ENCODE measurements at regions not wholly inside any gene's neighbourhood (a gene's known extent, or its start where the extent isn't known, plus 50 kb on each side); places are given as distances from the start of the nearest gene placed in this dataset.

DNA sequence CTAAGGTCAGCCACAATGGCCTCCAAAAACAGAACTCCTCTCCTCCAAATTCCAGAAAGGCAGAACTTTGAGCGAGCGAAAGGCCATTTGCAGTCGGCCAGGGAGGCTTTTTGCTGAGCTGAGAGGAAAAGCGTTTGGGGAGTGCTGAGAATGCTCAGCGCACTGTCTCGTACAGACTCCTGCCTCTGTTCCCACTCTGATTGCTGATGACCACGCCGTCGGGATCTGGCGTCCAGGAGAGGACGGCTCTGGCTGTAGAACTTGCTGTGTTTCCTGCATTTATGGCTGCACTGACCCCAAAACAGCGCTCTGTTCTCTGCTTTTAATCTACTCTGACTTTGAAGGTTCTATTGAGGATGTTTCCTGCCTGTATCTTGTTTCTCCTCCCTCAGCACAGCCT is 82.4 kb upstream of the WSCD2 start:
- TF ChIP-seq, protein P1, sequence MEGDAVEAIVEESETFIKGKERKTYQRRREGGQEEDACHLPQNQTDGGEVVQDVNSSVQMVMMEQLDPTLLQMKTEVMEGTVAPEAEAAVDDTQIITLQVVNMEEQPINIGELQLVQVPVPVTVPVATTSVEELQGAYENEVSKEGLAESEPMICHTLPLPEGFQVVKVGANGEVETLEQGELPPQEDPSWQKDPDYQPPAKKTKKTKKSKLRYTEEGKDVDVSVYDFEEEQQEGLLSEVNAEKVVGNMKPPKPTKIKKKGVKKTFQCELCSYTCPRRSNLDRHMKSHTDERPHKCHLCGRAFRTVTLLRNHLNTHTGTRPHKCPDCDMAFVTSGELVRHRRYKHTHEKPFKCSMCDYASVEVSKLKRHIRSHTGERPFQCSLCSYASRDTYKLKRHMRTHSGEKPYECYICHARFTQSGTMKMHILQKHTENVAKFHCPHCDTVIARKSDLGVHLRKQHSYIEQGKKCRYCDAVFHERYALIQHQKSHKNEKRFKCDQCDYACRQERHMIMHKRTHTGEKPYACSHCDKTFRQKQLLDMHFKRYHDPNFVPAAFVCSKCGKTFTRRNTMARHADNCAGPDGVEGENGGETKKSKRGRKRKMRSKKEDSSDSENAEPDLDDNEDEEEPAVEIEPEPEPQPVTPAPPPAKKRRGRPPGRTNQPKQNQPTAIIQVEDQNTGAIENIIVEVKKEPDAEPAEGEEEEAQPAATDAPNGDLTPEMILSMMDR (IDR thresholded peaks at IDR 0.05), result no peak
- TF ChIP-seq POLR2AphosphoS5 (IDR thresholded peaks at IDR 0.05) (no peak), POLR2A (IDR thresholded peaks at IDR 0.05) (no peak)

Data from upper lobe of left lung (tissue), 4 donors.